HG03280 (cell line): ENCODE measurements at regions not wholly inside any gene's neighbourhood (a gene's known extent, or its start where the extent isn't known, plus 50 kb on each side); places are given as distances from the start of the nearest gene placed in this dataset.

Experiments
- ATAC-seq: cut with Tn5 transposase; IDR thresholded peaks from one replicate; pipeline ENCODE4 v1.9.1; 2021; ENCODE audit warnings: mild to moderate bottlenecking, moderate library complexity; ENCODE audit not compliant: unreplicated experiment

GRCh38 chr6:8219352-8219943 is 117.1 kb upstream of the EEF1E1 start:
- ATAC-seq = peak; percentile 75

- no peak for ATAC-seq
Observed at GRCh38 chr6:8218861-8219260, 116.5 kb upstream of the EEF1E1 start.

GRCh38 chr6:8215631-8216030 is 113.3 kb upstream of the EEF1E1 start:
- ATAC-seq = no peak

GRCh38 chr6:8213995-8214394 is 111.6 kb upstream of the EEF1E1 start:
- ATAC-seq = no peak

- ATAC-seq = no peak
Observed at GRCh38 chr6:8212720-8213434, 110.5 kb upstream of the EEF1E1 start.

- no peak for ATAC-seq
Observed at GRCh38 chr6:8207869-8208191, 105.5 kb upstream of the EEF1E1 start.

- no peak for ATAC-seq
Observed at GRCh38 chr6:8207191-8207868, 105.0 kb upstream of the EEF1E1 start.

GRCh38 chr6:8203337-8203736 is 101.0 kb upstream of the EEF1E1 start:
- ATAC-seq = no peak

GRCh38 chr6:8201679-8202078 is 99.3 kb upstream of the EEF1E1 start:
- no peak for ATAC-seq

GRCh38 chr6:8200255-8200654 is 97.9 kb upstream of the EEF1E1 start:
- no peak for ATAC-seq

- ATAC-seq = no peak
Observed at GRCh38 chr6:8195714-8196102, 93.4 kb upstream of the EEF1E1 start.

- ATAC-seq = no peak
Observed at GRCh38 chr6:8195040-8195713, 92.8 kb upstream of the EEF1E1 start.

GRCh38 chr6:8194490-8194889 is 92.1 kb upstream of the EEF1E1 start:
- ATAC-seq = no peak

- ATAC-seq = no peak
Observed at GRCh38 chr6:8193541-8193940, 91.2 kb upstream of the EEF1E1 start.

- no peak for ATAC-seq
Observed at GRCh38 chr6:8192597-8192996, 90.2 kb upstream of the EEF1E1 start.

- no peak for ATAC-seq
Observed at GRCh38 chr6:8192067-8192466, 89.7 kb upstream of the EEF1E1 start.

- ATAC-seq = no peak
Observed at GRCh38 chr6:8191629-8192028, 89.3 kb upstream of the EEF1E1 start.

GRCh38 chr6:8187209-8187608 is 84.9 kb upstream of the EEF1E1 start:
- no peak for ATAC-seq

- ATAC-seq = no peak
Observed at GRCh38 chr6:8182902-8183665, 80.7 kb upstream of the EEF1E1 start.

GRCh38 chr6:8181951-8182845 is 79.8 kb upstream of the EEF1E1 start:
- no peak for ATAC-seq
